ENCODE measurements at regions not wholly inside any gene's neighbourhood (a gene's known extent, or its start where the extent isn't known, plus 50 kb on each side); places are given as distances from the start of the nearest gene placed in this dataset.
A peak's percentile ranks its signal among the peaks of the same experiment; 100 is the strongest.

- DNase-seq (peak in 1 of 2 donors; percentile 10), ATAC-seq (no peak)
- WGBS, 3 donors, result 64 to 93% (median 66%) methylated on average over 1 of the region's 1 CpG
- no peak overlapping the region for H3K27ac ChIP-seq
- no peaks in the 10 kb centered on the region for H3K9me3 ChIP-seq
- no peak for TF ChIP-seq CTCF (IDR thresholded peaks at IDR 0.05)
- H3K4me1 ChIP-seq, result peaks cover 5% of the 10 kb centered on the region
- intact Hi-C loops (cut with DNase I), result loop anchor here in 1 of 2 donors (5.0 kb wide), 1 partner anchor 83 kb away; no protein-coding TSS in a partner anchor
- no peak overlapping the region for H3K4me3 ChIP-seq
- H3K27me3 ChIP-seq (ENCODE audit: insufficient read depth in 3 of 3, low read length in 2 of 3), result no peaks in the 10 kb centered on the region
- H3K36me3 ChIP-seq (ENCODE audit: insufficient read depth in 1 of 2, low read depth in 1 of 2), result no peaks in the 10 kb centered on the region
These were observed 295.6 kb downstream of the ZEB1 start for GRCh38 chr10:31614611-31615010.

DNA sequence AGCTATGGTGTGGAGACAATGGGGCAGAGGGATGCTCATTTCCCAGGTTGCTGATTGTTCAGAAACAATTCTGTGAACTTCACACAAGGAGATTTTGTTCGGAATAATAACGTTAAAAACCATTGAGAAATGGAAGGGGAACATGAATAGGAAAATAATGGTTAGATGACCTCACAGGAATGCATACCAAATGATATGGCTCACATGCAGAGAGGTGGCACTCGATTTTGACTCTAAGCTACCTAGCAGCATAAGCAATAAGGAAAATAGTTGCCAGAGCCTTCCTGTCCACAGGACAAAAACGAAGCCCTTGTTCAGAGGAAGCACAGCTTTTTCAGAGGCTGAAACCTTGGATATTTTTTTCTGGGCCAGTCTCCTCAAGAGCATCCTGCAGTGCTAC is 293.1 kb downstream of the ZEB1 start:
- WGBS, 3 donors, result 41 to 53% (median 45%) methylated on average over 4 of the region's 4 CpGs
- no peak for ATAC-seq
- H3K4me3 ChIP-seq, result no peak overlapping the region
- H3K9me3 ChIP-seq, result no peaks in the 10 kb centered on the region
- TF ChIP-seq CTCF (IDR thresholded peaks at IDR 0.05), result no peak
- intact Hi-C loops (cut with DNase I), result no loop called here
- H3K4me1 ChIP-seq, result no peaks in the 10 kb centered on the region
- no peak for DNase-seq
- H3K36me3 ChIP-seq (ENCODE audit: insufficient read depth in 1 of 2, low read depth in 1 of 2), result no peaks in the 10 kb centered on the region
- H3K27ac ChIP-seq, result no peak overlapping the region
- H3K27me3 ChIP-seq (ENCODE audit: insufficient read depth in 3 of 3, low read length in 2 of 3), result no peaks in the 10 kb centered on the region

- Histone ChIP-seq H3K36me3 (ENCODE audit: insufficient read depth in 1 of 2, low read depth in 1 of 2) (no peaks in the 10 kb centered on the region), H3K9me3 (no peaks in the 10 kb centered on the region), H3K4me3 (no peak overlapping the region), H3K27me3 (ENCODE audit: insufficient read depth in 3 of 3, low read length in 2 of 3) (no peaks in the 10 kb centered on the region), H3K27ac (no peak overlapping the region), H3K4me1 (no peaks in the 10 kb centered on the region)
- TF ChIP-seq CTCF (IDR thresholded peaks at IDR 0.05), result no peak
- intact Hi-C loops (cut with DNase I), result no loop called here
- ATAC-seq, result no peak
- DNase-seq, result no peak
- 95 to 96% (median 96%) methylated on average over 7 of the region's 7 CpGs for WGBS, 3 donors
These were observed 292.1 kb downstream of the ZEB1 start for GRCh38 chr10:31611161-31611560.

- Histone ChIP-seq H3K36me3 (ENCODE audit: insufficient read depth in 1 of 2, low read depth in 1 of 2) (no peaks in the 10 kb centered on the region), H3K27ac (no peak overlapping the region), H3K27me3 (ENCODE audit: insufficient read depth in 3 of 3, low read length in 2 of 3) (no peaks in the 10 kb centered on the region), H3K4me1 (peaks cover 7% of the 10 kb centered on the region), H3K4me3 (no peak overlapping the region), H3K9me3 (no peaks in the 10 kb centered on the region)
- no peak for TF ChIP-seq CTCF (IDR thresholded peaks at IDR 0.05)
- DNase-seq (no peak), ATAC-seq (no peak)
- intact Hi-C loops (cut with DNase I), result loop anchor here in 1 of 2 donors (10.0 kb wide), 1 partner anchor 823 kb away; no protein-coding TSS in a partner anchor
- WGBS, 3 donors, result 85 to 94% (median 86%) methylated on average over 3 of the region's 3 CpGs
These were observed 288.5 kb downstream of the ZEB1 start for GRCh38 chr10:31607481-31607880.

- Histone ChIP-seq H3K4me1 (peaks cover 7% of the 10 kb centered on the region), H3K4me3 (no peak overlapping the region), H3K9me3 (no peaks in the 10 kb centered on the region), H3K27ac (no peak overlapping the region), H3K36me3 (ENCODE audit: insufficient read depth in 1 of 2, low read depth in 1 of 2) (no peaks in the 10 kb centered on the region), H3K27me3 (ENCODE audit: insufficient read depth in 3 of 3, low read length in 2 of 3) (no peaks in the 10 kb centered on the region)
- DNase-seq, result no peak
- intact Hi-C loops (cut with DNase I), result loop anchor here in 1 of 2 donors (10.0 kb wide), 1 partner anchor 822 kb away; no protein-coding TSS in a partner anchor
- ATAC-seq, result no peak
- TF ChIP-seq CTCF (IDR thresholded peaks at IDR 0.05), result no peak
These were observed 287.8 kb downstream of the ZEB1 start for GRCh38 chr10:31606841-31607240.

Measured in psoas muscle (tissue), 7 donors.